ENCODE measurements at regions not wholly inside any gene's neighbourhood (a gene's known extent, or its start where the extent isn't known, plus 50 kb on each side); places are given as distances from the start of the nearest gene placed in this dataset.
"Not testable (repeated sequence)": the region's sequence is repeated elsewhere in the genome, so short reads cannot be mapped to it uniquely, and the experiment has no call there.

DNA sequence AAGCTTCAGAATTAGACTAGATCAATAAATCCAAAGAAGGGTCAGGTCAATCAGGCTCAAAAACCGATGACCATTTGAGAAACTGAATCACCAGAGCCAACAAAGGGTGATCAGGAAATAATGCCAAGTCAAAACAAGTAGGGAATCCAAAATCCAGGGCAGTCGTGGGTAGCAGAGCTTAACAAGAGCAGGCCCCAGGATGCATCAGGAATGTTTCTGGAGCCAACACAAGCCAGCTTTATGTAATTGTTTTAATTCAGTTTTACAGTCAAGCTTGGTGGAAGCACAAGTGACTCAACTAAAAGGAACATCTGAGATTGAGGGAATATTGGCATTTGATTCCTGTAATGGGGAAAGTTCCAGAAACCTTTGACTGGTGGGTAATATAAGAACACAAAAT is 237.9 kb upstream of the EDA2R start:
- H3K27ac Mint-ChIP-seq (ENCODE audit: unreplicated experiment) = no peak overlapping the region
- H3K4me1 Mint-ChIP-seq = no peaks in the 10 kb centered on the region
- TF ChIP-seq, protein P1, sequence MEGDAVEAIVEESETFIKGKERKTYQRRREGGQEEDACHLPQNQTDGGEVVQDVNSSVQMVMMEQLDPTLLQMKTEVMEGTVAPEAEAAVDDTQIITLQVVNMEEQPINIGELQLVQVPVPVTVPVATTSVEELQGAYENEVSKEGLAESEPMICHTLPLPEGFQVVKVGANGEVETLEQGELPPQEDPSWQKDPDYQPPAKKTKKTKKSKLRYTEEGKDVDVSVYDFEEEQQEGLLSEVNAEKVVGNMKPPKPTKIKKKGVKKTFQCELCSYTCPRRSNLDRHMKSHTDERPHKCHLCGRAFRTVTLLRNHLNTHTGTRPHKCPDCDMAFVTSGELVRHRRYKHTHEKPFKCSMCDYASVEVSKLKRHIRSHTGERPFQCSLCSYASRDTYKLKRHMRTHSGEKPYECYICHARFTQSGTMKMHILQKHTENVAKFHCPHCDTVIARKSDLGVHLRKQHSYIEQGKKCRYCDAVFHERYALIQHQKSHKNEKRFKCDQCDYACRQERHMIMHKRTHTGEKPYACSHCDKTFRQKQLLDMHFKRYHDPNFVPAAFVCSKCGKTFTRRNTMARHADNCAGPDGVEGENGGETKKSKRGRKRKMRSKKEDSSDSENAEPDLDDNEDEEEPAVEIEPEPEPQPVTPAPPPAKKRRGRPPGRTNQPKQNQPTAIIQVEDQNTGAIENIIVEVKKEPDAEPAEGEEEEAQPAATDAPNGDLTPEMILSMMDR (conservative IDR thresholded peaks at IDR 0.05) = no peak
- no peaks in the 10 kb centered on the region for H3K27me3 Mint-ChIP-seq (ENCODE audit: low read depth)
- no peaks in the 10 kb centered on the region for H3K36me3 Mint-ChIP-seq (ENCODE audit: low read depth)
- peaks cover 3% of the 10 kb centered on the region for H3K9me3 Mint-ChIP-seq
- no peak overlapping the region for H3K4me3 Mint-ChIP-seq
- no peak for DNase-seq (ENCODE audit: low read depth, low spot score)

DNA sequence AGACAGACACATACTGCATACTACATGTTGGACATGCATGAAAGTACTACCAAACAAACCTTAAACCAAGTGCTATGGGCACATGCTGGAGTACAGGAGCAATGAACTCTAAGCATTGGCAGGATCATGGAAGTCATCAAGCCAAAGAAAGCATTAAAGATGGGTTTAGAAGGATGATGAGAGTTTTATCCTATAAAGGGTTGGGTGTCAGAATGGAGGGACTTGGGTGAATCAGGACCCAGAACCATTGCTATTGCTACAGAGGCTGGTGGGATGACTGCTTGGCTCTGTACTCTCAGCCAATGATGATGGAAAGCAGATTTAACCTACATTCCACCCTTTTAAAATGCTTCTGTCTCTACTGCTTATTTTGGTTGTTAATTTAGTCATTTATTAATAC is 233.9 kb upstream of the EDA2R start:
- H3K9me3 Mint-ChIP-seq = peaks cover 3% of the 10 kb centered on the region
- TF ChIP-seq, protein P1 (conservative IDR thresholded peaks at IDR 0.05) = no peak
- DNase-seq (ENCODE audit: low read depth, low spot score) = no peak
- no peak overlapping the region for H3K4me3 Mint-ChIP-seq
- no peaks in the 10 kb centered on the region for H3K36me3 Mint-ChIP-seq (ENCODE audit: low read depth)
- H3K27ac Mint-ChIP-seq (ENCODE audit: unreplicated experiment) = no peak overlapping the region
- no peaks in the 10 kb centered on the region for H3K27me3 Mint-ChIP-seq (ENCODE audit: low read depth)
- H3K4me1 Mint-ChIP-seq = no peaks in the 10 kb centered on the region

- DNase-seq (ENCODE audit: low read depth, low spot score) = no peak
- H3K27ac Mint-ChIP-seq (ENCODE audit: unreplicated experiment) = no peak overlapping the region
- no peak overlapping the region for H3K4me3 Mint-ChIP-seq
- H3K9me3 Mint-ChIP-seq = peaks cover 12% of the 10 kb centered on the region
- H3K27me3 Mint-ChIP-seq (ENCODE audit: low read depth) = no peaks in the 10 kb centered on the region
- no peaks in the 10 kb centered on the region for H3K4me1 Mint-ChIP-seq
- TF ChIP-seq, protein P1 (conservative IDR thresholded peaks at IDR 0.05) = no peak
- peaks cover 3% of the 10 kb centered on the region for H3K36me3 Mint-ChIP-seq (ENCODE audit: low read depth)
Observed at GRCh38 chrX:66863721-66864120, 224.8 kb upstream of the EDA2R start.

DNA sequence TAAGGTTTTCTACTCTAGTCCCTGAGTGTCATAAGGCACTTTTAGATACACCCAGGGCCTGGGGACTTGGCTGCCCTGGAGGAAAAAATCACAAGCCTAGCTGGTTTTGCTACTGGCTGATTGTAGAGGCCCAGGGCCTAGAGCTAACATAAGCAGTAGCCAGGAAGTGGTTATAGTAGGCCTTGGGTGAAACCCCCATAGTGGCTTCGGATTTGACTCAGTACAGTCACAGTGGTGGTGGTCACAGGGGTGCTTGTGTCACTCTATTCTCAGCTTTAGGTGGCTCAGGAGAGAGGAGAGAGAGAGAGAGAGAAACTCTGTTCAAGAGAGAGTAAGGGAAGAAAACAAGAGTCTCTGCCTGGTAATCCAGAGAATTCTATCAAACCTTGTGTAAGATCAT is 194.5 kb upstream of the EDA2R start:
- no peaks in the 10 kb centered on the region for H3K4me1 Mint-ChIP-seq
- TF ChIP-seq, protein P1 (conservative IDR thresholded peaks at IDR 0.05) = no peak
- H3K9me3 Mint-ChIP-seq = peaks cover 5% of the 10 kb centered on the region

DNA sequence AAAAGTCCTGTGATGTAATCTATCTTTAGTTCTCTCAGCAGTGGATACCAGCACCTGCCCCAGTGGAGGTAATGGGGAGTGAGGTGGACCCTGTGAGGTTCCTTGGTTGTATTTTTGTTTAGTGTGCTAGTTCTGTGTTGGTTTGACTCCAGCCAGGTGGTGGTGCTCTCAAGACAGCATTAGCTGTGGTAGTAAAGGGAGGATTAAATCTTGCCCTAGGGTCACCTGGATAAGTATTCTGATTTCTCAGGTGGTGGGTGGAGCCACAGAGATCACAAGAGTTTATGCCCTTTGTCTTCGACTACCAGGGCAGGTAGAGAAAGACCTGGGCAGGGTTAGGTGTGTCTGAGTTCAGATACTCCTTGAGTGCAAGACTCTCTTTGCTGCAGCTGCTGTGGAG is 176.3 kb upstream of the EDA2R start:
- no peaks in the 10 kb centered on the region for H3K4me1 Mint-ChIP-seq
- H3K36me3 Mint-ChIP-seq (ENCODE audit: low read depth) = no peaks in the 10 kb centered on the region
- H3K27me3 Mint-ChIP-seq (ENCODE audit: low read depth) = no peaks in the 10 kb centered on the region

More for the DNA sequence above, 194.5 kb upstream of the EDA2R start:
- DNase-seq (ENCODE audit: low read depth, low spot score) = no peak
- Mint-ChIP-seq H3K36me3 (ENCODE audit: low read depth) (no peaks in the 10 kb centered on the region), H3K27ac (ENCODE audit: unreplicated experiment) (no peak overlapping the region), H3K4me3 (no peak overlapping the region), H3K27me3 (ENCODE audit: low read depth) (no peaks in the 10 kb centered on the region)

GRCh38 chrX:66794514-66794913 is 155.6 kb upstream of the EDA2R start:
- not testable (repeated sequence) for DNase-seq (ENCODE audit: low read depth, low spot score); H3K27me3 Mint-ChIP-seq (ENCODE audit: low read depth); H3K4me3 Mint-ChIP-seq; H3K36me3 Mint-ChIP-seq (ENCODE audit: low read depth); H3K4me1 Mint-ChIP-seq; H3K27ac Mint-ChIP-seq (ENCODE audit: unreplicated experiment)
- peaks cover 15% of the 10 kb centered on the region for H3K9me3 Mint-ChIP-seq

More for the DNA sequence above, 176.3 kb upstream of the EDA2R start:
- TF ChIP-seq, protein P1 (conservative IDR thresholded peaks at IDR 0.05) = no peak
- Mint-ChIP-seq H3K27ac (ENCODE audit: unreplicated experiment) (no peak overlapping the region), H3K9me3 (peaks cover 12% of the 10 kb centered on the region), H3K4me3 (no peak overlapping the region)
- no peak for DNase-seq (ENCODE audit: low read depth, low spot score)

Data from neural crest cell (in vitro differentiated cells).